ENCODE measurements at regions not wholly inside any gene's neighbourhood (a gene's known extent, or its start where the extent isn't known, plus 50 kb on each side); places are given as distances from the start of the nearest gene placed in this dataset.

- Histone ChIP-seq H3K4me3 (ENCODE audit: low read depth in 1 of 3, low read length in 3 of 3) (no peak overlapping the region), H3K27ac (ENCODE audit: low read depth in 1 of 2, low read length in 2 of 2) (no peak overlapping the region), H3K4me1 (ENCODE audit: control insufficient read depth in 4 of 4, insufficient read depth in 4 of 4, low read length in 3 of 4) (no peaks in the 10 kb centered on the region), H3K9ac (ENCODE audit: low read depth in 1 of 2, low read length in 2 of 2) (no peak overlapping the region), H3K36me3 (ENCODE audit: control insufficient read depth in 4 of 4, insufficient read depth in 3 of 4, low read depth in 1 of 4, low read length in 3 of 4) (no peaks in the 10 kb centered on the region), H3K9me3 (ENCODE audit: control insufficient read depth in 4 of 4, low read length in 3 of 4) (no peaks in the 10 kb centered on the region), H3K27me3 (ENCODE audit: control insufficient read depth in 4 of 4, insufficient read depth in 4 of 4, low read length in 3 of 4) (no peaks in the 10 kb centered on the region)
- DNase-seq (ENCODE audit: low spot score): no peak
- TF ChIP-seq RXRA (IDR thresholded peaks at IDR 0.05): no peak
- no peak for TF ChIP-seq HNF4G (IDR thresholded peaks at IDR 0.05)
- TF ChIP-seq CTCF (IDR thresholded peaks at IDR 0.05; ENCODE audit: low read depth, low read length, missing input control): no peak
- no peak for TF ChIP-seq JUND (IDR thresholded peaks at IDR 0.05)
- no peak for TF ChIP-seq TAF1 (conservative IDR thresholded peaks at IDR 0.05)
- no peak for TF ChIP-seq RAD21 (IDR thresholded peaks at IDR 0.05)
- TF ChIP-seq EGR1 (IDR thresholded peaks at IDR 0.05; ENCODE audit: low read depth in 2 of 2): no peak
- no peak for TF ChIP-seq SP1 (IDR thresholded peaks at IDR 0.05)
- TF ChIP-seq YY1 (IDR thresholded peaks at IDR 0.05): no peak
- TF ChIP-seq GABPA (IDR thresholded peaks at IDR 0.05 in 1 of 2, conservative IDR thresholded peaks at IDR 0.05 in 1 of 2): no peak
- WGBS: 73% methylated on average over 3 of the region's 3 CpGs
Observed at GRCh38 chr5:67405101-67405364, 208.4 kb upstream of the CD180 start.

- Histone ChIP-seq H3K9me3 (ENCODE audit: control insufficient read depth in 4 of 4, low read length in 3 of 4) (no peaks in the 10 kb centered on the region), H3K27me3 (ENCODE audit: control insufficient read depth in 4 of 4, insufficient read depth in 4 of 4, low read length in 3 of 4) (no peaks in the 10 kb centered on the region), H3K4me1 (ENCODE audit: control insufficient read depth in 4 of 4, insufficient read depth in 4 of 4, low read length in 3 of 4) (no peaks in the 10 kb centered on the region), H3K4me3 (ENCODE audit: low read depth in 1 of 3, low read length in 3 of 3) (no peak overlapping the region), H3K9ac (ENCODE audit: low read depth in 1 of 2, low read length in 2 of 2) (no peak overlapping the region), H3K36me3 (ENCODE audit: control insufficient read depth in 4 of 4, insufficient read depth in 3 of 4, low read depth in 1 of 4, low read length in 3 of 4) (no peaks in the 10 kb centered on the region), H3K27ac (ENCODE audit: low read depth in 1 of 2, low read length in 2 of 2) (no peak overlapping the region)
- DNase-seq (ENCODE audit: low spot score): no peak
- WGBS: 86% methylated on average over 6 of the region's 6 CpGs
- TF ChIP-seq FOXA1 (IDR thresholded peaks at IDR 0.05) (no peak), FOXA2 (IDR thresholded peaks at IDR 0.05) (no peak), MAX (IDR thresholded peaks at IDR 0.05) (no peak), HNF4A (conservative IDR thresholded peaks at IDR 0.05) (no peak), NR2F2 (IDR thresholded peaks at IDR 0.05) (no peak), YY1 (IDR thresholded peaks at IDR 0.05) (no peak)
Observed at GRCh38 chr5:67404256-67405100, 207.9 kb upstream of the CD180 start.

GRCh38 chr5:67402526-67402925 is 205.9 kb upstream of the CD180 start:
- Histone ChIP-seq H3K36me3 (ENCODE audit: control insufficient read depth in 4 of 4, insufficient read depth in 3 of 4, low read depth in 1 of 4, low read length in 3 of 4) (no peaks in the 10 kb centered on the region), H3K9me3 (ENCODE audit: control insufficient read depth in 4 of 4, low read length in 3 of 4) (no peaks in the 10 kb centered on the region), H3K27ac (ENCODE audit: low read depth in 1 of 2, low read length in 2 of 2) (no peak overlapping the region), H3K4me1 (ENCODE audit: control insufficient read depth in 4 of 4, insufficient read depth in 4 of 4, low read length in 3 of 4) (no peaks in the 10 kb centered on the region), H3K4me3 (ENCODE audit: low read depth in 1 of 3, low read length in 3 of 3) (no peak overlapping the region), H3K27me3 (ENCODE audit: control insufficient read depth in 4 of 4, insufficient read depth in 4 of 4, low read length in 3 of 4) (no peaks in the 10 kb centered on the region), H3K9ac (ENCODE audit: low read depth in 1 of 2, low read length in 2 of 2) (no peak overlapping the region)
- no peak for DNase-seq (ENCODE audit: low spot score)
- 85% methylated on average over 5 of the region's 5 CpGs for WGBS
- no peak for TF ChIP-seq ATF3 (IDR thresholded peaks at IDR 0.05)
- TF ChIP-seq YY1 (IDR thresholded peaks at IDR 0.05): no peak
- no peak for TF ChIP-seq CTCF (IDR thresholded peaks at IDR 0.05; ENCODE audit: low read depth, low read length, missing input control)
- TF ChIP-seq REST (IDR thresholded peaks at IDR 0.05): no peak
- TF ChIP-seq JUND (IDR thresholded peaks at IDR 0.05): no peak
- TF ChIP-seq SP1 (IDR thresholded peaks at IDR 0.05): no peak
- TF ChIP-seq HNF4A (conservative IDR thresholded peaks at IDR 0.05): no peak
- TF ChIP-seq RAD21 (IDR thresholded peaks at IDR 0.05): no peak
- no peak for TF ChIP-seq ZBTB33 (IDR thresholded peaks at IDR 0.05)
- TF ChIP-seq GABPA (IDR thresholded peaks at IDR 0.05 in 1 of 2, conservative IDR thresholded peaks at IDR 0.05 in 1 of 2): no peak
- no peak for TF ChIP-seq EGR1 (IDR thresholded peaks at IDR 0.05; ENCODE audit: low read depth in 2 of 2)

Data from liver (tissue), 8 donors.